HCT116 (cell line): ENCODE measurements at regions not wholly inside any gene's neighbourhood (a gene's known extent, or its start where the extent isn't known, plus 50 kb on each side); places are given as distances from the start of the nearest gene placed in this dataset.

Source experiments
- ATAC-seq: fragments of 200-7000 bp; cut with Tn5 transposase; 2 replicates; pipeline ENCODE4 v1.9.1; 2020; ENCODE audit warnings: mild to moderate bottlenecking, moderate library complexity
- BruUV-seq: library from RNA; stranded (reverse); fragments of 400-500 nt; replicated peaks from 2 replicates; lab custom pipeline; 2021; lab: Mats Ljungman, UMichigan
- CTCF ChIA-PET: fragments of 300-600 bp; sonication (Branson Sonifier 250); formaldehyde crosslinking; loops from one replicate; lab custom pipeline; 2021; ENCODE audit warnings: antibody characterized with exemption; lab: Charles Lee
- POLR2A ChIA-PET: fragments of 300-600, 350-600 bp; sonication (Branson Sonifier 250); formaldehyde crosslinking; loops from one replicate; lab custom pipeline; 2021; ENCODE audit warnings: antibody characterized with exemption; lab: Charles Lee
- RAD21 ChIA-PET, 2 experiments: fragments of 300-600 bp; sonication (Branson Sonifier 250); formaldehyde crosslinking; loops; one replicate each; lab custom pipeline; 2023; ENCODE audit warnings: low total read pairs in 2 of 2; ENCODE audit not compliant: uncharacterized antibody in 2 of 2, unreplicated experiment in 2 of 2, low non-redundant PET in 1 of 2; lab: Charles Lee
- DNase-seq: peaks from one replicate; pipeline ENCODE4 v3.0.0-alpha.2; 2010; ENCODE audit warnings: low read depth, low spot score
- H2AFZ ChIP-seq: fragments of 200-600 bp; shearing (Covaris generic), sonication (generic); 2 replicates; pipeline ENCODE4 v1.6.1; 2017; ENCODE audit warnings: low read depth, mixed run types, mixed read lengths, antibody characterized with exemption, low read length; ENCODE audit not compliant: poor library complexity, severe bottlenecking
- H3K27ac ChIP-seq: 2 replicates; pipeline ENCODE4 v1.5.1; 2012; ENCODE audit warnings: low read depth, low read length
- H3K27me3 ChIP-seq: fragments of 200-600 bp; sonication (generic); 2 replicates; pipeline ENCODE4 v1.6.1; 2016; ENCODE audit warnings: mixed run types, low read length, mixed read lengths; ENCODE audit not compliant: insufficient read depth
- H3K36me3 ChIP-seq, 2 experiments: fragments of 200-500 bp in 1 of 2; fragments of 200-600 bp in 1 of 2; sonication (Bioruptor generic) in 1 of 2; sonication (generic) in 1 of 2; 2 replicates each; pipeline versions ENCODE4 v1.5.1 to v1.6.1; 2014 to 2016; ENCODE audit warnings: low read length in 2 of 2, inconsistent platforms in 1 of 2, mixed read lengths in 1 of 2, mixed run types in 1 of 2; ENCODE audit not compliant: insufficient read depth in 2 of 2, control insufficient read depth in 1 of 2
- H3K4me1 ChIP-seq, 2 experiments: fragments of 200-600 bp in 1 of 2; sonication (generic) in 1 of 2; 2 replicates each; pipeline versions ENCODE4 v1.5.1 to v1.6.1; 2012 to 2017; ENCODE audit warnings: low read length in 2 of 2, inconsistent platforms in 1 of 2, mild to moderate bottlenecking in 1 of 2, mixed read lengths in 1 of 2, mixed run types in 1 of 2, moderate library complexity in 1 of 2; ENCODE audit not compliant: insufficient read depth in 2 of 2, control insufficient read depth in 1 of 2
- H3K4me2 ChIP-seq: fragments of 200-600 bp; sonication (generic); 2 replicates; pipeline ENCODE4 v1.6.1; 2017; ENCODE audit warnings: mixed run types, low read length, mixed read lengths
- H3K4me3 ChIP-seq, 2 experiments: fragments of 200-600 bp in 1 of 2; sonication (generic) in 1 of 2; replicated peaks in 1 of 2; 2 replicates each; pipeline ENCODE4 v1.5.1; 2011 to 2016; ENCODE audit warnings: low read length in 2 of 2, control low read depth in 1 of 2, low read depth in 1 of 2, mild to moderate bottlenecking in 1 of 2, mixed read lengths in 1 of 2, mixed run types in 1 of 2
- H3K79me2 ChIP-seq: fragments of 200-600 bp; sonication (generic); 2 replicates; pipeline ENCODE4 v1.6.1; 2017; ENCODE audit warnings: mild to moderate bottlenecking, mixed run types, low read length, moderate library complexity, mixed read lengths; ENCODE audit not compliant: insufficient read depth
- H3K9ac ChIP-seq: fragments of 200-600 bp; sonication (generic); 2 replicates; pipeline ENCODE4 v1.6.1; 2016; ENCODE audit warnings: low read length, mixed read lengths
- H3K9me2 ChIP-seq: fragments of 200-600 bp; sonication (generic), shearing (Covaris generic); 2 replicates; pipeline ENCODE4 v1.6.1; 2017; ENCODE audit warnings: mixed run types, mild to moderate bottlenecking, moderate library complexity; ENCODE audit not compliant: insufficient read depth
- H3K9me3 ChIP-seq, 2 experiments: fragments of 200-500 bp in 1 of 2; fragments of 200-600 bp in 1 of 2; sonication (Bioruptor generic) in 1 of 2; sonication (generic) in 1 of 2; 2 replicates each; pipeline ENCODE4 v1.6.1; 2014 to 2017; ENCODE audit warnings: low read length in 2 of 2, mixed read lengths in 2 of 2, inconsistent platforms in 1 of 2, low read depth in 1 of 2, mild to moderate bottlenecking in 1 of 2, mixed run types in 1 of 2, moderate library complexity in 1 of 2; ENCODE audit not compliant: control insufficient read depth in 1 of 2, insufficient read depth in 1 of 2
- H4K20me1 ChIP-seq: fragments of 200-600 bp; sonication (generic), shearing (Covaris generic); 2 replicates; pipeline ENCODE4 v1.6.1; 2017; ENCODE audit warnings: mixed run types, mild to moderate bottlenecking, moderate library complexity; ENCODE audit not compliant: insufficient read depth
- ATF3 ChIP-seq: IDR thresholded peaks from 2 replicates; pipeline ENCODE4 v1.6.1; 2012
- CTCF ChIP-seq, 3 experiments: fragments of 200-600 bp in 1 of 3; sonication (generic) in 1 of 3; IDR thresholded peaks in 2 of 3; conservative IDR thresholded peaks in 1 of 3; 2 replicates each; pipeline ENCODE4 v1.5.1; 2012 to 2017; ENCODE audit warnings: low read depth in 2 of 3, low read length in 2 of 3, antibody characterized with exemption in 1 of 3, borderline replicate concordance in 1 of 3, control low read depth in 1 of 3, mild to moderate bottlenecking in 1 of 3, mixed read lengths in 1 of 3, mixed run types in 1 of 3, moderate library complexity in 1 of 3; ENCODE audit not compliant: insufficient read depth in 1 of 3
- EGR1 ChIP-seq: IDR thresholded peaks from 2 replicates; pipeline ENCODE4 v1.6.1; 2012; ENCODE audit warnings: low read depth
- ELF1 ChIP-seq: IDR thresholded peaks from 2 replicates; pipeline ENCODE4 v1.6.1; 2012; ENCODE audit warnings: low read depth, borderline replicate concordance
- EZH2 ChIP-seq: fragments of 200-600 bp; sonication (generic); IDR thresholded peaks from 2 replicates; pipeline ENCODE4 v1.6.1; 2017; ENCODE audit warnings: antibody characterized with exemption, mixed run types
- EZH2phosphoT487 ChIP-seq: fragments of 200-600 bp; IDR thresholded peaks from 2 replicates; pipeline ENCODE4 v1.6.1; 2018; ENCODE audit warnings: antibody characterized with exemption, borderline replicate concordance
- FOSL1 ChIP-seq: IDR thresholded peaks from 2 replicates; pipeline ENCODE4 v1.6.1; 2012; ENCODE audit warnings: low read depth
- JUND ChIP-seq: IDR thresholded peaks from 2 replicates; pipeline ENCODE4 v1.6.1; 2012
- MAX ChIP-seq: IDR thresholded peaks from 2 replicates; pipeline ENCODE4 v1.6.1; 2012
- POLR2A ChIP-seq: IDR thresholded peaks from 2 replicates; pipeline ENCODE4 v1.7.0; 2011; ENCODE audit warnings: borderline replicate concordance; ENCODE audit not compliant: insufficient read depth, insufficient read length; ENCODE audit errors: extremely low read depth
- POLR2AphosphoS5 ChIP-seq: IDR thresholded peaks from 2 replicates; pipeline ENCODE4 v1.6.1; 2011; ENCODE audit warnings: mild to moderate bottlenecking, low read depth, low read length, moderate library complexity
- RAD21 ChIP-seq: IDR thresholded peaks from 2 replicates; pipeline ENCODE4 v1.6.1; 2012; ENCODE audit warnings: low read depth, mild to moderate bottlenecking
- REST ChIP-seq: IDR thresholded peaks from 2 replicates; pipeline ENCODE4 v1.6.1; 2012; ENCODE audit warnings: low read depth
- SIN3A ChIP-seq: IDR thresholded peaks from 2 replicates; pipeline ENCODE4 v1.6.1; 2012; ENCODE audit warnings: low read depth
- SP1 ChIP-seq: IDR thresholded peaks from 2 replicates; pipeline ENCODE4 v1.6.1; 2012; ENCODE audit warnings: low read depth
- SRF ChIP-seq: IDR thresholded peaks from 2 replicates; pipeline ENCODE4 v1.6.1; 2012; ENCODE audit warnings: low read depth
- TCF7L2 ChIP-seq: IDR thresholded peaks from 2 replicates; pipeline ENCODE4 v1.7.0; 2011; ENCODE audit warnings: borderline replicate concordance, inconsistent platforms; ENCODE audit not compliant: insufficient read depth, insufficient read length; ENCODE audit errors: extremely low read depth
- ZBTB33 ChIP-seq: IDR thresholded peaks from 2 replicates; pipeline ENCODE4 v1.6.1; 2011; ENCODE audit warnings: mild to moderate bottlenecking, low read length, moderate library complexity; ENCODE audit not compliant: insufficient replicate concordance; ENCODE audit errors: extremely low read depth
- ZFX ChIP-seq: fragments of 450-650 bp; IDR thresholded peaks from 2 replicates; pipeline ENCODE4 v1.6.1; 2017
- ZNF274 ChIP-seq: fragments of 200-500 bp; sonication (Bioruptor generic); IDR thresholded peaks from 2 replicates; pipeline ENCODE4 v1.6.1; 2014; ENCODE audit warnings: mild to moderate bottlenecking, low read depth, low read length, inconsistent platforms
- intact Hi-C: fragments of 100-400 bp; cut with micrococcal nuclease; formaldehyde crosslinking; loops from 2 replicates; pipeline ENCODE4 v1.10.0; 2022

GRCh38 chr5:115686051-115686737 lies 60.4 kb upstream of the TMED7 start:
- RAD21 ChIA-PET, result no interaction called here
- Histone ChIP-seq H3K36me3 (no peaks in the 10 kb centered on the region), H4K20me1 (no peaks in the 10 kb centered on the region), H3K4me2 (no peak overlapping the region), H2AFZ (no peak overlapping the region), H3K4me1 (no peaks in the 10 kb centered on the region), H3K27me3 (no peaks in the 10 kb centered on the region), H3K9me2 (peaks cover 4% of the 10 kb centered on the region; the same call in 1 of the 2 replicates), H3K4me3 (no peak overlapping the region), H3K79me2 (no peaks in the 10 kb centered on the region), H3K27ac (no peak overlapping the region), H3K9ac (no peak overlapping the region), H3K9me3 (no peaks in the 10 kb centered on the region)
- no peak for TF ChIP-seq FOSL1
- no peak for TF ChIP-seq EZH2phosphoT487
- no peak for TF ChIP-seq CTCF (IDR thresholded peaks at IDR 0.05 in 2 of 3, conservative IDR thresholded peaks at IDR 0.05 in 1 of 3; ENCODE audit: borderline replicate concordance in 1 of 3, insufficient read depth in 1 of 3, low read depth in 2 of 3, low read length in 2 of 3)
- TF ChIP-seq EGR1, result no peak
- no peak for TF ChIP-seq EZH2
- TF ChIP-seq POLR2AphosphoS5, result no peak
- TF ChIP-seq SP1, result no peak
- no peak for TF ChIP-seq ZBTB33
- no peak for TF ChIP-seq SRF
- TF ChIP-seq REST, result no peak
- no peak for TF ChIP-seq ATF3
- TF ChIP-seq SIN3A, result no peak
- no peak for TF ChIP-seq ZFX
- no peak for TF ChIP-seq ELF1
- no peak for TF ChIP-seq ZNF274
- TF ChIP-seq RAD21, result no peak
- TF ChIP-seq MAX, result no peak
- no peak for TF ChIP-seq TCF7L2
- no peak for TF ChIP-seq JUND
- no peak for TF ChIP-seq POLR2A
- CTCF ChIA-PET, result no interaction called here
- DNase-seq (no peak), ATAC-seq (no peak)
- intact Hi-C loops, result no loop called here
- POLR2A ChIA-PET, result no interaction called here
- no TSS peak for BruUV-seq
